HG02852 (cell line): ENCODE measurements at regions not wholly inside any gene's neighbourhood (a gene's known extent, or its start where the extent isn't known, plus 50 kb on each side); places are given as distances from the start of the nearest gene placed in this dataset.
A peak's percentile ranks its signal among the peaks of the same experiment; 100 is the strongest.
"Not testable (repeated sequence)": the region's sequence is repeated elsewhere in the genome, so short reads cannot be mapped to it uniquely, and the experiment has no call there.

Experiments
- ATAC-seq: cut with Tn5 transposase; IDR thresholded peaks from one replicate; pipeline ENCODE4 v1.9.1; 2021; ENCODE audit warnings: mild to moderate bottlenecking, moderate library complexity; ENCODE audit not compliant: unreplicated experiment

DNA sequence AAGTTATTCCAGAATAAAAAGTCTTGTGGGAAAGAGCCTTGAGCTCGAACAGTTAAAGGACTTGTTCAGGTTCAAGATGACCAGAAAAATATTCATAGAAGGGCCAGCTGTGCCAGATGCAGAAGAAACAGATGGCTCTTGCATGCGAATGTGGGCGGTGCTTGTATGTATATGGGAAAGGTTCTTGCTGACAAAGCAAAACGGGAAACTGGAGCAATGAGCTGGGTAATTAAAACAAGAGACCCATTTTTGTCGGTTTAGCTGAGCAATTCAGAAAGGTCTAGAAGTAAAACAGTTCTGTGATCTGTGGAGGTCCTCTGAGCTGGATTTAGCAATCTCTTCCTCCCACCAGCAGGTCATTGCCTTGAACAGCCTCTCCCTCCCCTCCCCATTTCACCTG, 107.2 kb upstream of the MARK1 start:
- no peak for ATAC-seq

GRCh38 chr1:220412382-220412781, 115.6 kb upstream of the MARK1 start:
- not testable (repeated sequence) for ATAC-seq

- ATAC-seq, result no peak
Measured at GRCh38 chr1:220410611-220411010, 117.3 kb upstream of the MARK1 start.

DNA sequence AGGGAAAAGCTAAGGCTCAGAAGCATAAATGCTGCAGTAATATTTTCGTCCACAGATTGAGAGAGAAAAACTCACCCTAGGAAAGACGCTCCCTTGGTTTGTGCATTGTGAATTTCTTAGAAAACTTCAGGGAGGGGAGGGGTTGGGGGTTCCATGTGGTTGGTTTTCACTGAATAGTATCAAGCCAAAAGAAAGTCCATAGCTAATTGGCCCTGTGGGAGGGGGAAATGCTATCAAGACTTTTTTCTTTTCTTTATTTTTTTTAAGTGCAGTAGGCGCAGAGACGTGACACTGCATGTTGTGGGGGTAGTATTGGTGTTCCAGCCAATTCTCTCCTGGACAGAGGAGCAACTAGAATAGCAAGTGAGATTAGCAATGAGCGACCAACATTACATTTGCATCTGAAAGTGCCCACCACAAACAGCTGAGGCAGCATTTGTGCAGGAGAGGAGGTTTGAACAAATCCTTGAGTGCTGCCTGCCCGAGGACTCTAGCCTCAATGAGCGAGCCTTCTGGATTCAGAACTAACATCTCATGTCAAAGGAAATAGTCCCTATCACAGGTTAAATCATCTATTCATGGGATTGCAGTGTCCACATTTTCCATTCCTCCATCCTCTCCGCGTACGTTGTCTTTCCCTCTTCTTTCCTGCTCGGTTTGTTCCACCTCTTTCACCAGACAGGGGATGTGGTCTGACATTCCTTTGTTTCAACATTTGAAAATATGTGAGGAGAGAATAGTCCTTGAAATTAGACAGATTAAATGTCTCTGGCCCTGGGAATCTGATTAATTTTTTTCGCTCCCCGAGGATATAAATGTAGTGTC, 118.0 kb upstream of the MARK1 start:
- ATAC-seq, result no peak

DNA sequence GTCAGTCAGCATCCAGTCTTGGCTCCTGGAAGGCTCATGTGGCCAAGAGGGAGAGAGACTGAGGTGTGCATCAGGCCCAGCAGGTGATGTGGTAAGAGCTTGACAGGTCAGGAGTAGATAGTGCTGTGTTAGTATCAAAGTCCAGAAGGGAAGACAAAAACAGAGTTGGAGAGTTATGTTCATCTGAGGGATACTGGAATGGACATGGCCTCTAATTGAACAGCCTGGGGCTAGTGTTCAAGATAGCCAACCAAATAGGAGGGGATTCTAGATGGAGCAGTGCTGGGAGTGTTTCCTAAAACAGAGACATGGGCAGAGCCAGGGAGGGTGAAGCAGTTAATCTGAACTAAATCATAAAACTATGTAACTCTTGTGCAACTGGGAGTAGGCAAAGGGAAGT, 120.7 kb upstream of the MARK1 start:
- ATAC-seq, result no peak

DNA sequence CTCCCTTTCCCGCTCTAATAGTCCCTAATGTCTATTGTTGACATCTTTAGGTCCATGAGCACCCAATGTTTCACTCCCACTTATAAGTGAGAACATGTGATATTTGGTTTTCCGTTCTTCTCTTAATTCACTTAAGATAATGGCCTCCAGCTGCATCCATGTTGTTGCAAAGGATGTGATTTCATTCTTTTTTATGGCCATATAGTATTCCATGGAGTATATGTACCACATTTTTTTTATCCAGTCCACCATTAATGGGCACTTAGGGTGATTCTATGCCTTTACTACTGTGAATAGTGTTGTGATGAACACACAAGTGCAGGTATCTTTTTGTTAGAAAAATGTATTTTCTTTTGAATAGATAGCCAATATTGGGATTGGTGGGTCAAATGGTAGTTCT, 126.0 kb upstream of the RAB3GAP2 start:
- no peak for ATAC-seq

- no peak for ATAC-seq
Measured at GRCh38 chr1:220391491-220391890, 119.2 kb upstream of the RAB3GAP2 start.

DNA sequence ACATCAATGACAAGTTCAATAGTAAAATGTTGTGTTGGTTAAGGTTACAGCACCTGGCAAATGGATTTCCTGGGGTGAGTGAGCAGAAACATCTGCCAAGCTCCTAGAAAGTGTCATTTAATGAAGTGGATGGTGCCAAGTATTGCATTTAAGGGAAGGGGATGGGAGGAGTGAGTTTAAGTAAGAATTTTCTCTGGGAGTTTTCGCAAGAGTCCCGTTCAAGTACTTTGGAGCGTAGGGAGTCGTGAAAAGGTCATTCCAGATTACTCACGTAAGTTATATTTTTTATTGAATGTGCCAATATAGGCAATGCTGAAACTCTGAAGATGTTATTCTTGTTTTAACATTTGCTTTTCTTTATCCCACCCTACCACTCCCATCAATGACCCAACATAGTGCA, 117.4 kb upstream of the RAB3GAP2 start:
- no peak for ATAC-seq

DNA sequence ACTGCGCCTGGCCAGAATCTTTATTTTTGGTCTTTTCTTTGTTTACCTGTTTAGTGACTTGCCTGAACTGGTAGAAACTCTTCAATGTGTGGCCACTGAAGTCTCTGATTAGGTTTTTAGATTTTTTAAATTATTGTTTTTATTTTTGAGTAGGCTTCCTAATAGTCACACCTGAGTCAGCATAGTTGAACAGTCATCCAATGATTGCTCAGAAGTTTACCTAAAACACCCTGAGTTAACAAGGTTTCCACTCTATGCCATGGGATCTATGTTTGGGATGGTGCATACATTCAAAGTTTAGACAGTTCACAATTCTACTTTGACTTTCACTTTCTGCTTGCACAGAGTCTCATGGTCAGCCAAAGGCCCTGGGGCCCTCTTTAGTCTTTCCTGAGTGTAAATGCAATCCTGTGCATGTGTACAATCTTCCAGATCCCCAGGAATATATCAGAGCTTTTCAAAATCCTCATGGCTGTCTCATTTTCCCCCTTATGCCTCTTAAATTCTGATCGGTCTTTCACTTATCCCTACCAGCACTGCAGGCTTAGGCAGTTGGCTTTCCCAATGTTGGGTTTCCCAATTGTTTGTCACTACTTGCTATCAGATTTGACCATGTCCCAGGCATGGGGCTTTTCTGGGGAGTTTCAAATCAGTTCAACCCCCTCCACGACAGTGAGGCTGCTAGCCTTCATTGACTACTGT, 114.4 kb upstream of the RAB3GAP2 start:
- no peak for ATAC-seq

DNA sequence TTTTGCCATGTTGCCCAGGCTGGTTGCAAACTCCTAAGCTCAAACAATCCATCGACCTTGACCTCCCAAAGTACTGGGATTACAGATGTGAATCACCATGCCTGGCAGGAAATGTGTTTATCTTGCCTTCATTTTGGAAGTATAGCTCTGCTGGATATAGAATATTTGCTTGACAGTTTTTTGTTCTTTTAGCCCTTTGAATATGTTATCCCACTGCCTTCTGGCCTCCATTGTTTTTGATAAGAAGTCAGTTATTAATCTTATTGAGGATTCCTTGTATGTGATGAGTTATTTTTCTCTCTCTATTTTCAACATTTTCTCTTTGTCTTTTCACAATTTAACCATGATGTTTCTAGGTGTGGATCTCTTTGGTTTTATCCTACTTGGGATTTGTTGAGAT, 112.9 kb upstream of the RAB3GAP2 start:
- ATAC-seq, result no peak

- no peak for ATAC-seq
Measured at GRCh38 chr1:220382994-220383393, 110.7 kb upstream of the RAB3GAP2 start.

DNA sequence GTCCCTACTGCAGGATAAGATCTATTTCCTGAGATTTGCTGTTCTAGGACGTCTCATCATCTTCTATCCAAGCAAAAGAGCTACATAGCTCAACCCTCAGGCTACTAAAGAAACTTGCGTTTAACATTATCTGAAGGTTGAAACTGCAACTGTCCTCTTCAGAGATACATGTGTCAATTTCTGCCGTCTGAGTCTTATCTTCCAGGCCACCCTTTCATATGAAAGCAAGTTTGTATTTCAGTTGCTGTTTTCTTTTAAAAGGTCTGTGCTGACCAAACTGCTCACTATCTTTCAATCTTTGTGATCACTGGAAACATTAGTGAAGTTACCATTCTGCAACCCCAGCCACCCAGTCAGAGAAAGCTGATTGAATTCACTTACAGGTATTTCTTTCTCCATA, 108.6 kb upstream of the RAB3GAP2 start:
- peak; percentile 75 for ATAC-seq

DNA sequence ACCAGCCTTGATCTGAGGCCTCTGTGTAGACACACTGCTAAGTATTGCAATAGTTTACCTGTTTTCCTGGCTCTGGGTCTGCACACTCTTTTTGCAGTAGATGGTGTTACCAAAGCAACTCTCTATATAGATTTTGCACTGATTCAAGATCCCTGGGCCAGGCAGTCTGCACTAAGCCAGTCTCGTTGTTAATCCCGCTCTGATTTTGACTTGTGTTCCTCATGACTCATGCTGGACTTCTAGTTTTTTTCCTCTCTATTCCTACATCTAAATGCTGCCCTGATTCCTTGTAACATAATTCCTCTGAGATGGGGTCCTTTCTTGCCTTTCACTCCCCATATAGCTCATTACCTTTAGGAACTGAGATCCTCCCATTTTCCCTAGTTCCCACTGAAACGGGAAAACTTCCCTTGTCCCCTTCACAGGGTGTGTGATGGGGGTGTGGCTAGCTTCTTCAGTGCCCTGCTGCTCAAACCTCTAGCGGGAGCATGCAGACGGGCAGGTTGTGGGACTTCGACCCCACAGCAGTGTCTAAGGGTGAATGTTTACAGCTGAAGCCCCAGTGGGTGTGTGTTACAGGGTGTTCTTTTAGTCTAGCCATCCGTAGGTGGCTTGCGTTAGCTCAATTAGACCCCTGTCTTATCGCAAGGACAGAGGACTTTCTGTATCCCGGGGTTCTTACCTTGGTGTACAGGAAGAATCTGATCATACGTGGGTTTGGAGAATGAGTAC, 106.5 kb upstream of the RAB3GAP2 start:
- no peak for ATAC-seq

GRCh38 chr1:220375715-220376114, 103.5 kb upstream of the RAB3GAP2 start:
- ATAC-seq, result no peak

DNA sequence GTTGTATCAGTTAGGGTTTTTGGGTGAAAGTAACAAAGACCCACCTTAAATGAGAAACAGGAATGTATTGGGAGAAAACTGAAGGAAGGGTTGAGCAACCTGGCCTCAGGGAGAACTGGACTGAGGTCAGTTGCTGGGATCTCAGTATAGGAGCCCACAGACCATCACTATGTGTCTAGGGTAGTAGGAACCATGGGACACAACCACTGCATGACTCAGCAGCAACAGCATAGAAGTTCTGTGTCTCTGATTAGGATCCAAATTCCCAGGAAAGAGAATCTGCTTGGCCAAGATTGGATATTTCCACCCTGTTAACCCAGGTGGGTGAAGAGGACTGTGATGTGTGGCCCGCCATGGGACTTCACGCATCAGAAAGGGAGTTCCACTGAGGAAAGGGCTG, 102.2 kb upstream of the RAB3GAP2 start:
- ATAC-seq, result no peak

DNA sequence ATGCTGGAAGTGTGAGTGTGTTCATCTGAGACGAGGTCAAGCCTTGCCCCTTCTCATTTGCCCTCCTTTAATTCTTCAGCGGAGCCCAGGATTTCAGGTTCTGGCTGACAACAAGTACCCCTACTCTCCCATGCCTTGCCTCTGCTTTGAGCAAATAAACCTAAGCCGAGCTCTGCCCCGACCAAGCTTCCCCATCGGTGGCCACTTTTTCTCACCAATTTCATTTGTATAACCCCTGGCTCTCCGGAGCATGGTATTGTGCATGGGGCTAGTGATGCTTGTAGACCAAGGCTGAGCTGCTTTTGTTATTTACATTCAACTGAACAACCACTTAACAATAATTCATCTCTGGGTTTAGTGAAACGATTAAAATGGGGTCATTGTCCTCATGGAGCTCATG, 100.2 kb upstream of the RAB3GAP2 start:
- no peak for ATAC-seq

DNA sequence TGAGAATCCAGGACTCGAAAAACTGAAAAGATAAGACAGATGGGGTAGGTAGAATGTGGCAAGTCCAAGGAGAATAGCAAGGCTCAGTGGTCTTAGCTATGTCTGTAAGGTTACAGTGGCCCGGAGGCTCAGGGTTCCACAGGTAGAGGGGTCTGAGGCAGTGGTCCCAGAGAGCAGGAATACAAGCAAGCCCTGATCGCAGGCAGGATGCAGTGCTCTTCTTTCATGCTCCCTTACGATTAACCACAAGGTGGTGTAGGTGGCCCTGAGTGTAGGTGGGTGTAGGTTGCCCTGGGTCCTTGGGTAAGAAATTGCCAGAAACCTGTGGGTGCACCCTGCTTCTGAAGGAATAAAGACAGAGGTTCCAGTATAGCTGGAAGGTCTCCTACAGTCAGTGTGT, 99.1 kb upstream of the RAB3GAP2 start:
- ATAC-seq, result no peak

GRCh38 chr1:220370041-220370700, 97.9 kb upstream of the RAB3GAP2 start:
- no peak for ATAC-seq

GRCh38 chr1:220369511-220369910, 97.3 kb upstream of the RAB3GAP2 start:
- ATAC-seq, result no peak

- ATAC-seq, result peak; percentile 83
Measured at GRCh38 chr1:220368352-220369265, 96.4 kb upstream of the RAB3GAP2 start.
